ENCODE measurements at regions not wholly inside any gene's neighbourhood (a gene's known extent, or its start where the extent isn't known, plus 50 kb on each side); places are given as distances from the start of the nearest gene placed in this dataset.
"Not testable (repeated sequence)": the region's sequence is repeated elsewhere in the genome, so short reads cannot be mapped to it uniquely, and the experiment has no call there.

GRCh38 chr15:39025881-39026280 is 461.3 kb upstream of the RASGRP1 start:
- TF ChIP-seq CTCF (IDR thresholded peaks at IDR 0.05; ENCODE audit: low read depth, low read length): no peak
- no peak overlapping the region for H3K4me3 ChIP-seq (replicated peaks in 1 of 2; ENCODE audit: low read depth in 2 of 2, low read length in 2 of 2)
- DNase-seq (ENCODE audit: low read depth in 2 of 2): peak in 1 of 2 donors; percentile 26

- TF ChIP-seq CTCF (IDR thresholded peaks at IDR 0.05; ENCODE audit: low read depth, low read length): no peak
- DNase-seq (ENCODE audit: low read depth in 2 of 2): peak; percentile 25 to 82
- H3K4me3 ChIP-seq (replicated peaks in 1 of 2; ENCODE audit: low read depth in 2 of 2, low read length in 2 of 2): no peak overlapping the region
Measured at GRCh38 chr15:39028069-39028468, 463.5 kb upstream of the RASGRP1 start.

- TF ChIP-seq CTCF (IDR thresholded peaks at IDR 0.05; ENCODE audit: low read depth, low read length): no peak
- no peak for DNase-seq (ENCODE audit: low read depth in 2 of 2)
- H3K4me3 ChIP-seq (replicated peaks in 1 of 2; ENCODE audit: low read depth in 2 of 2, low read length in 2 of 2): no peak overlapping the region
Measured at GRCh38 chr15:39029741-39030140, 465.1 kb upstream of the RASGRP1 start.

GRCh38 chr15:39030291-39031070 is 465.9 kb upstream of the RASGRP1 start:
- DNase-seq (ENCODE audit: low read depth in 2 of 2): no peak
- no peak overlapping the region for H3K4me3 ChIP-seq (replicated peaks in 1 of 2; ENCODE audit: low read depth in 2 of 2, low read length in 2 of 2)
- no peak for TF ChIP-seq CTCF (IDR thresholded peaks at IDR 0.05; ENCODE audit: low read depth, low read length)

- no peak overlapping the region for H3K4me3 ChIP-seq (replicated peaks in 1 of 2; ENCODE audit: low read depth in 2 of 2, low read length in 2 of 2)
- no peak for TF ChIP-seq CTCF (IDR thresholded peaks at IDR 0.05; ENCODE audit: low read depth, low read length)
- DNase-seq (ENCODE audit: low read depth in 2 of 2): no peak
Measured at GRCh38 chr15:39031596-39031995, 467.0 kb upstream of the RASGRP1 start.

- no peak for TF ChIP-seq CTCF (IDR thresholded peaks at IDR 0.05; ENCODE audit: low read depth, low read length)
- DNase-seq (ENCODE audit: low read depth in 2 of 2): no peak
- no peak overlapping the region for H3K4me3 ChIP-seq (replicated peaks in 1 of 2; ENCODE audit: low read depth in 2 of 2, low read length in 2 of 2)
Measured at GRCh38 chr15:39034816-39035215, 470.2 kb upstream of the RASGRP1 start.

- H3K4me3 ChIP-seq (replicated peaks in 1 of 2; ENCODE audit: low read depth in 2 of 2, low read length in 2 of 2); DNase-seq (ENCODE audit: low read depth in 2 of 2): not testable (repeated sequence)
Measured at GRCh38 chr15:39037611-39038010, 473.0 kb upstream of the RASGRP1 start.

All from cardiac fibroblast (primary cell).